CD4-positive, alpha-beta T cell treated with Interleukin-17A for 1 hour (primary cell): ENCODE measurements at regions not wholly inside any gene's neighbourhood (a gene's known extent, or its start where the extent isn't known, plus 50 kb on each side); places are given as distances from the start of the nearest gene placed in this dataset.

ENCODE experiments used
- DNase-seq: peaks from one replicate; pipeline ENCODE4 v3.0.0-alpha.2; 2020

DNA sequence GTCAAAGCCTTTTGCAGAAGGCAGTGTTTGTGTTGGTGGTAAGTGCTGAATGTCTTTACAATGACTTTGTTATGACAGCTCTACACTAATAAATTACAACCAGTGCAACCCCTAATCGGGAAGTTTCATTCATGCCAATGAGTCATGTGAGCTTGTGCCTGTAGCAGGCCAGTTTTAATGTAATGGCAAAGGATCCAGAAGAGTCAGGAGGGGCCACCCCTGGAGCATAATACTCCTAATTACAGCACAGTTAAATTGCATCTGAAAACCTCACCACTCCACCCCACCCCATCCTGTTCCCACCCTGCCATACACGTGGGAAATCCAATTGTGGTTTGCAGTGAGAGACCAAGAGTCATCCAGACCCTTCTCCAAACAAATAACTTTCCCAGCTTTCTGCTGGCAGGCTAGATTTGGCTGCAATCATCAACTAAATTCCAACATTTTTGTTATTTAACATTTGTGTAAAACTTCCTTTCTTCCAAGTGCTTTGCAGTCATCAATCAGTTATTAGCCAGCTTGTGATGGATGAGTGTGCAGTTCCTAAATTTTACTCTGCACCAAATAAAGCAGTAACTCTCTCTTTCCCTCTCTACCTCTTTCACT, 277.3 kb upstream of the FAT3 start:
- no peak for DNase-seq

DNA sequence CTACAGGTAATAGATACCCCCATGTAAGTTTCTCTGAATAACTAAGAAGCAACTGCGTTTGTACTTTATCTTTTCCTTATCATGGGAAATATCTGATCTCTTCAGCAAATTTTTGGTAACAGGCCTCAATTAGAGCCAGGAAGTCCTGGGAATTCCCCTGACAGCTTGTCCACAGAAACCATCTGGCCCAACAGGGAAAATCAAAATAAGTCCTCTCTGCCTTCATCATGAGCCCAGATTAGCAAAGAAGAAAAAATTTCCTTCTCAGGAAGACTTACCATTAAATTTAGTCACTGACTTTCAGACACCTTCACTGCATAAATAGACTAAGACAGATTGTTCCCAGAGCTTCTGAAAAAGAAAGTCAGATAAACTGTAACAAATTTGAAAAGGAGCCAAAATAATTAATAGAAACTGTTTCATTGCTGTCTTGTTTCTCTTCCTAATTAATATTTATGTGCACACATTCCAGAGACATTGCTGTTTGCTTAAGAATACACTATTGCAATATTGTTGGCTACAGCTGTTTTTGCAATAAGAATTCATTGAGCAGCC, 278.1 kb upstream of the FAT3 start:
- no peak for DNase-seq

DNA sequence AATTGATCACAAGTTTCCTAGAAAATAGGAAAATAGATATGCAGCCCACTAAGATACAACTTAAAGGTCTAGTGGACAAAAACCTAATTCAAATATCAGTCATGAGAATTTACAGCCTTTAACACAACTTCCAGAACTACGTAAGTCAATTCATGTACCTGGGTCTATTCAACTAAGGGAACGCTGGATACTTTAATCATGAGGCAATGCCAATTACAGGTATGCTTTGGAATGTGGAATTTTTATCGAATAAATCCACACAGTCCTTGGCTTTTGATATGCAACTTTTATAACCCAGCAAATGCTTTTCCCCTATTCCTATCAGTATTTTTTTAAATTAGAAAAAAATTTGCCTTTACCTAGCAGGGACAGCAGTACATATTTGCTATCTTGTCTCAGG, 289.5 kb upstream of the FAT3 start:
- DNase-seq, result no peak

DNA sequence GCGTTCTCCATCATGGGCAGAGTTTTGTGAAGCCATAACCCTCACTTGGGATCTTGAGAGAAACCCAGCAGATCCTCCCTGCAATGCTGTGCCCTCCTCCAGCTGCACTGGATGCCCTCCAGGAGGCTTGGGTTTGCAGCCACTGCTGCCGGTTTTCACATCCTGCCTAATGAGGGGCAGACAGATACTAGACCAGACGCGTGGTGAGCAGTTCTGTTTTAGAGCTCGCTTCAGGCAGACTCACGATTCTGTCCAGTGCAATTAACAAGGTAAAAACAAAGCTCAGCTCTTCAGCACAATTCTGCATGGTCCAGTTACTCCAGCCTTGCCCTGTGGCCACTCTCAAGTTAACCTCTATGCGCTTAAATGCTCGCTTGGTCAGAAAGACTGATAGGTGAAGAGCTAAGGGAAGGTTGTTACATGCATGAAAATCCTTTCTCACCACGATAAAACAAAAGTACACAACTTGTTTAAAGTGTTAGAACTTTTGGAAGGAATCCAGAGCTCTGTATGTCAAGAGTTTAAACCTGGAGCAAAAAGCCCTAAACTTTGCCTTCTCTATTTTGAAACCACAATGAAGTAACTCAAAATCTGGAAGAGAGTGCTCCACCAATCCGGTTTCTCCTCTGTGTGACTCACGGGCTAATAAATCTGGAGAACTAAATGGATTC, 292.3 kb upstream of the FAT3 start:
- no peak for DNase-seq

DNA sequence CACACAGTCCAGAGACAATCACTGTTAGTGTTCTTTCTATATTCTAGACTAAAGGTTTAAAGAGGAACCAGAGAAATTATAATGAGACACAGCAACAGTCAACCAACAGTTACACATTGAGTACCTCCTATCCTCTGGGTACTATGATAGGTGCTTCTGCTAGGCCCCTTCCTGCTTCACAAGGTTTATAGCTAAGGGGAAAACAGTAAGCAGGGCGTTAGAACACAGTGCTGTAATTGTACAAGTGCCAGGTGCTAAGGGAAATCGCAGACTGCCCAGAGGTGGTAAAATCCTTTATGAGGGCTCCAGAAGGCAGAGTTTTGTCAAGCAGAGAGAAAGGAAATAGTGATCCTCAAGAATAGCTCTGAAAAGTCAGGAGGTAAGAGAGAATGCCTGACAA, 297.2 kb upstream of the FAT3 start:
- no peak for DNase-seq

DNA sequence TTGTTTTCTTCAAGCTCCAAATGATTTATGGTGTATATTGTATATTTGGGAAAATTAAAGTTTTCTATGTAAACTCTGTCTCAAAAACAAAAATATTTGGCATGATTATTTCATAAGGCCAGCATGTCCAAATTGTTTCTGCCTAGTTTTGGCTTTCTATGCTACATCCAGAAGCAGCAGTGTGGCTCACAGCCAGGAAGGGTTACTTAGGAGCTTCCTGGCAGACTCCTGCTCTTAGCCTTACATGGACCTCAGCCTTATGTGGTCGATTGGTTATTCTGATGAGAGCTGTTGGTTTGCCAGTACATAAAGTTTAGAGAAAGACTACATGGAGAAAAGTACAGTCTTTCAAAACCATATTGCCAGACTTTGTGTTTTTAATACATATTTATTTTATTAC, 297.7 kb upstream of the FAT3 start:
- no peak for DNase-seq

DNA sequence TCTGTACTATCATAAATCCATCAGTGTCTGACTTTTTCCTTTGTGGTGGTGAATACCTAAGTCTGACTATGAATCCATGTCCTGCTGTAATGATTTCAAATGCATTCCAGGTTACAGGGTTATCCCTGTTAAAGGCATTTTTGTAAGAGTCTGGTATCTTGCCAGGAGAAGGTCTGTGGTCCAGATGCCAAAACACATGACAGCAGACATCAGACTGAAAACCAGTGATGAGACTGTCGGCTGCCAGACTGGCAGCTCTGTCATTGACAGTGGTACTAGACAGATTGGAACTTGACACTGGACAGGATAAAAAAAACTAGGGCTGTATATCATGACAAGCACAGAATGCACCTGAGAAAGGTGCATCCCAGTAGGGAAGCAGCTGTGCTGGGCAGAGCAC, 301.8 kb upstream of the FAT3 start:
- no peak for DNase-seq

DNA sequence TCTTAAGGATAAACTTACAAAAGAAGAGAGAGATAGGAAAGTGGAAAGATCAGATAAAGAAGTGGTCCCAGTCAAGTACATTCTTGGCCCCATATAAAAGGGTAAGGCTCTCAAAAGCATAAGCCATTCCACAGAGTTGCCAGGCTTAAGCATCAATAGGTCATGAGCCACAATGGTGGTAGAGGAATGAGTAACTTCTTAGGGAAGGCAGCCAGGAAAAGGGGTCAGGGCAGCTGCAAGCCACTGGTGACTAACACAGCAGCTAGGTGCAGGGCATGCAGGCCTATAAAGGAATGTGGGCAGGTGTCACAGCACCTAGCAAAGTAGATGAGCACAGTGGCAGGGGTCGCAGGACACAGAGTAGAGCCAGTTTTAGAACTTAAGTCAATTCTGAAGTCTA, 302.6 kb upstream of the FAT3 start:
- no peak for DNase-seq

DNA sequence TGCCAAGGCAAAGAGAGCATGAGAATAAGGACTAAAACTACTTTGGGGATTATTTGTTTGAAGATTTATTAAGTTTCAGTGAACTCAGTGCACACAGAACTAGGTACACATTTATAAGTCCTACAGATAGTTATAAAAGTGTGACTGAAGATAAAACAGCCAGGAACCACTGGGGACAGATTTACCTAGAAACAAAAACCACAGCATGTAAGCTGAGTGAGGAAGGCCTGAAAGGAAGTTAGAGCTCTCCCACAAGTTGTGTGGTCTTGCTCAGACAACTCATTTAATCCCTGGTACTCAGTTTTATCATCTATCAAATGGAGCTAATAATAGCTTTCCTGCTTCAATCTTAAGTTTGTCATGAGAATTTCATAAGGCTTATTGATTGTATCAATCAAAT, 311.2 kb upstream of the FAT3 start:
- no peak for DNase-seq

DNA sequence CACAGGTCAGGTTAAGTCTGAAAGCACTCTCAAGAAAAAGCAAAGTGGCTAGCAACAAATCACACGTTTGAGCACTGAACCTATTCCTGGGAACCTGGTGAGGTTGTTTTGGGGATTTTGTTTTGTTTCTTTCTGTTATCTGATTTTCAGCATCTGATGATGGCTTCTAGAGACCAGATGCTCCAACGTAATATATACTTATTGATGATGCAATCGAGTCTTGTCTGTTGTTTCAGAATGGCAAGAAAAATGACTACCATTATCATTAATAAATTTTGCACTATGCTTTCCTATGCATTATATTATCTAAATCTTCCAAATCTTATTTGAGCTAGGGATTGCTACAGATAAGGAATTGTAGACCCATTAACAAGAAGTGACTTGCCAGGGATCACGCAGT, 312.3 kb upstream of the FAT3 start:
- DNase-seq, result no peak

DNA sequence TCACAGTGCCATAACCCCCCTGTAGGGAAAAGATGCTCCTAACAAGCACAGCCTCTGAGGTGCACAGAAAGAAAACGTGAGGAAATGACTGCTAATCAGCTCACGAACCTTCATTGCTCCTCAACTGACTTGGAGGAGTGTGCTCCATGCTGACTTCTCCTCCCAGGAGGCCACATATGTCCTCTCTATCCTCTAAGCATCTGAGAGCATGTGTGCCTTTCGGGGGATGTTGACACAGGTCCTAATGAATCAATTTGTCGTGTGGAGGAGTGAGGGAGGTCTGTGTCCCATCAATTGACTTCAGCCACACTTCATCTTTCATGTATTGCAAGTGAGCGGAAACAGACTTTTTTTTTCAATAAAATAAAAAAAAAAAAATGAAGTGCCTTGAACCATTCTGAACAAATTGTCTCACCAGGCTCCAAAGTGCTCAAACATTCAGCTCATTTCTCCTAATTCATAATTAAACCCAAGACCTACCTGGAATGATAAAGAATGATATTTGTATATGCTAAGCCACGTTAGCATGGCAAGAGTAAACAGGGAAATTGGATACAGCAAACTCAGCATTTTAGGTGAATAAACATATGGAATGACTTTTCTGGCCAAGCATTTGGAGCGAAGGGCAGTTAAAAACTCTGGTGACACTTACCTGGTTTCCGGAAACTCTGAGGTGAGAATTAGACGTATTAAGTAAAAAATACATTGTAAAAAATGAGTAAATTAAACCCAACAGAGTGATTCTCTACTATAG, 317.6 kb upstream of the FAT3 start:
- no peak for DNase-seq

DNA sequence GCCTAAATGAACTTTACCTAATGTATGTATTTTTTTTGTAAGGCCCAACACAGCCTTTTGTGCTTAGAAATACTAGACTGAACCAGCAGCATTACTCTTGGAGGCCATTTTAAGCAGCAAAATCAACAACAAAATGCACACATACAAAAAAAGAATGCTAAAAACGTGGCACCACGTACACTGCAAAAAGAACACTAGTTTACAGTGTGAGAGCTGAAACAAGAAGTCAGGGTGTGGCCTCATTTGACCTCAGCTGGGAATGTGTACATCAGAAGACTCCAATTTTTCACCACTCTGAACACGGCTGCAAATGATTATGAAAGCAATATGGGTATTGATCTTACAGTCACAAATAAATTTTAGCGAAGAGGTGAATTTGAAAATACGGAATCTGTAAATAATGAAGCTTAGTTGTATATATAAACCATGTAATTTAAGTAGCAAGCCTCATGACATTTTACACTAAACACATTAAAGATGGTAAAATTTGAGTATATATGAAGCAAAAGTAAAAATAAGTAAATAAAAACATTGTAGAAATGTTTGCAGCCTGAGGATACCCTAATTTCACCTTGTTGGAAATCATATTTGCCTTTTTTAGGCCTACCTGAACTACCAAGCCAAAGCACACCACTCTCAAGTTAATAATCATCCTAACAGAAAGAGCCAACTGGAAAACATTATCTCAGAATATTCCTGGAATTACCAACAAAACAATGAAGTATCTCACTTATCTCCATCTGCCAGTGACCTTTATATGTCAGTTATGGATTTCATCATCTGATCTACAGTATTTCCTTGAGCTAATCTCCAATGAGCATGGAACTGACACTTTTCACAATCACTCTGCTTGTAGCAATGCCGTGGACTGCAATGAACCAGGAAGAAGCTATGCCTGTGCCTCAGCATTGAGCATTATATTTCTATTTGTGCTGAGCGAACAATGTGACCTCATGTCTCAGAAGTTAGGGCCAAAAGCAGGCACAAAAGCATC, 319.5 kb upstream of the FAT3 start:
- no peak for DNase-seq

DNA sequence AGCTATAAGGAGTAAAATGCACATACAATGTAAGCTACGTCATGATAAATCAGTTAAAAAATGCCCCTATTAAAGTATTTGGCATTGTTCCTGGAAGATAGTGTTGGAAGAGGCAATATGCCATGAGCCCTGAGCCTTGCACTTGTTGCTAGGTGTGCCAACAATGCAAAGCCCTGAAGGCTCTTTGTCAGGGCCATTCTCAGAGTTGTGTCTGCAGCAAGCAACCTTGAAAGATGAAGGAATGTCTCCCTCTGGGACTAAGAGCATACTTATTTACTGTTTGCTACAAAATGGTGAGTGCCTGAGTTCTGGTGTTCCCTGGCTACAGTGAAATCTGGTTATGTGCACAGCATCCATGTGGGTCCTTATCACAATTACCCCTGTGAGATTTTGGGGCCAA, 322.3 kb upstream of the FAT3 start:
- no peak for DNase-seq

DNA sequence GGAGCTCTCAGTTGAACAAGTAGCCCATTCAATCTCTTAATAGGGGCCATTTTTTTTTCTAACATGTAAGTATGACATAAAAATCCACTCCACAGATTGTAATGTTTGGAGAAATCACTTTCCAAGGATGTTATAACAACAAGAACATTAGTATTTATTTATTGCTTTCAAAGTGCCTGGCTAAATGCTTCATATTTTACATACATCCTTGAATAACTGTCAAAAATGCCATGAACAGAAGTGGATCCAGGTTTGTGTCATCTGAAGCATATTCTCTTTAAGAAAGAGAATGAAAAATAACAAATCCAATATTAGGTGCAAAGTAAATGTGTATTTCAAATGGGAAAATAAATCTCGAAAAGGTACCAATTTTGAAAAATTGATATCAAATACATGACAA, 344.0 kb upstream of the FAT3 start:
- no peak for DNase-seq

DNA sequence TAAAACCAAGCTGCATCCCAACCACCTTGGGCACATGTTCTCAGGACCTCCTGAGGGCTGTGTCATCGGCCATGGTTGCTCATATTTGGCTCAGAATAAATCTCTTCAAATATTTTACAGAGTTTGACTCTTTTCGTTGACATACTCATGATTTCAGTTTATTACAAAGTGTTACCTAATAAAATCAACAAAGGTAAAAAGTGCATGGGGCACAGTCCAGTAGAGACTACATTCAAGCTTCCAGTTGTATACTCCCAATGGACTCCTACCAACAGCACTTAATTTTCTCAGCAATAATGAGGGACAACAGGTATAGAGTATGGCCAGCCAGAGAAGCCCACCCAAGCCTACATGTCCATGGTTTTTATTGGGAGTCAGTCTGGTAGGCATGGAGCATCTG, 347.9 kb upstream of the FAT3 start:
- DNase-seq, result no peak

DNA sequence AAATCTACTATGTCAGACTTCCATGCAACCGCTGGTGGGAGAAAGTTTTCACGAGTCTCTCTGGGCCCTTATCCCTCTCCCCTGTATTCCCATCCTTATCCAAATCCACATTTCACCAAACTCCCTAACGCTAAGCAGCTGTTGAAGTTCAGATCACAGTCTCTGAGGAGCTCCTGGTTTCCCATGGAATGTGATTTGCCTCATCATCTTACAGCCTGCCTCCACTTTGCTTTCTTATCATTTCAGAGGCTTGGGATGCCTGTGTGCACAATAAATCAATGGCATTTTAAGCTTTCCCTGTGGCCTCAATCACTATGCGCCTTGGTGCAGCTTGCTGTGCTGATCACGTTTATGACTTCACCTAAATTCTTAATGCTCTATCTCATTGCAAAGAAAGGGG, 352.4 kb upstream of the FAT3 start:
- DNase-seq, result no peak

DNA sequence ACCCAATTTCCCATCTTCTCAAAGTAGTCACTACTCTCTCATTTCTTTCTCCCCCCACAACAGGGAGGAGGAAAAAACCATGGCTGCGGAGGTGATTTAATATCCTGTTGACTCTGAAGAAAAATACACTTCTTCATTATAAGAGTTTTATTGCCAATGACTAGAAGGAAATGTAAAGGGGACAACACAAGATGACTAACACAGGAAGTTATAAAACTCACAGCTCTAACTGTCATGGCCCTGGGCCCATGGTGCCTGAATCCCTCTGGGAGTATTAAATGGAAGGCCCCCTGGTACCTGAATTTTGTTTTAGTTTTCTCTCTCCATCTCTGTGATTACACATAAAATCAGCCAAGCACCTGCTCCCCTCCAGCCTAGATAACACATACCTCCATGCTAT, 352.8 kb upstream of the FAT3 start:
- no peak for DNase-seq

DNA sequence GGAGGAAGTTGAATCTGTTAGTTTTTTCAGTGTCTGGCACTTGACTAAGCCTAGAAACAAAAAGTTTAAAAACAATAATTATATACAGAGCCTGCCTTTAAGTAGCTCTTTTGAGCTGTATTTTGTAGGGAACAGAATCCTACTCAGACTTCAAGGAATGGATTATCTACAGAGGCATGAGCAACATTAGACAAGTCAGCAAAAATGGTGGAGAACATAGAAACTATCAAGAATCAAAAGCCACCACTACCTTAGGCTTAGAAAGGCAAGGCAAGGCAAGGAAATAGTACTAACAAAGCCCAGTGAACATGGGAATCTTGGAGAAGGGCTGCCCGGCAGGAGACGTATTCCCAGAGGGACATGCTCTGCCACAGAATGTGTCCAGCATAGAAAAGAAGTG, 353.6 kb upstream of the FAT3 start:
- DNase-seq, result no peak

DNA sequence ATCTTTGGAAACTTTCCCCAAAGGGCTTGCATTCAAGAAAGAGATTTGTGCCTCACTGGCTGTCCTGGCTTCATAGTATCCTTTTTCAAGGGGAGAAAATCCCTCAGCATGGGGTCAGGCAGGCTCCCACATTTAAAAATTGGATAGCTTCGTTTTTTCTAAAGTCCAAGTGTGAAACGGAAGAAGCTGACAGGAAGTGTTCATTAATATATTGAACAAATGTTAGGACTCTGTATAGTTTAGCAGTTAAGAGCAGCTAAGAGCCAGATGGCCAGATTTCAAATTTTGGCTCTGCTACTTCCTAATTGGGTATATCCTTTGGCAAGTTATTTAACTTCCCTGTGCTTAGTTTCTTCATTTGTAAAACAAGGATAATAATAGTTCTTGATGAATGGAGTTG, 354.9 kb upstream of the FAT3 start:
- DNase-seq, result no peak

DNA sequence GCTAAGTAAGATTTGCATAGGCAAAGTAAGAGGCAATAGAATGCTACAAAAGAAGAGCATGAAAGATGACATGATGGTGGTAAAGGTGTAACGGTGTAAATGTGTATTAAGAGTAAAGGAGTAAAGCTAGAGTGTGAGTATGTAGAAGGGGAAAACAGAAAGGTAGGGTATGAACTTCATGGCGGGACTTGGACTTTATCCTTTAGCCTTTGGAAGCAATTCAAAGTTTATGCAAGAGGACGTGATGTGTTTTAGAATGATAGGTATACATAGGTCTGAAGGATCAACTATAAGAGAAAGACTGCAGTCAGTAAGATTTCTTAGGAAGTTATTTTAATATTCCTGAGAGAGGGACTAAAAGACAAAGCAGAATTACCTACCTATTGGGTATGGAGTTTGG, 358.0 kb upstream of the FAT3 start:
- no peak for DNase-seq

DNA sequence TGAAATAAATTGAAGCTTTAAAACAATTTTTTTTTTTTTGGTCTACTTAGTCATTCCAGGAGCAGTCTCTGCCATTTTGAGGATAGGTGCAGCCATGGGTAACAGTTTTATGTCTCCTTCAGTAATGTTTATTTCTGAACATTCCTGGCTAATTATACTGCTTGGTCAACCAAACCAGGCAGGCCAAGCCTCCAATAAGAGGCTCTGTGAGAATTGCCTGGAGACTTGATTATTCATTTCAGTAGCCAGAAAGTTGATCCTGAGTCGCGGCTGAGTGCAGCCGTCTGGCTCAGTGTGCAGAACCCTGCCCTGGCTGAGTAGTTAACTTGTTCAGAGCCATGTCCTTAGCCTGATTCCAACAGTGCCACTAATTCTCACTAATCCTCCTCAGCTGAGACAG, 364.0 kb upstream of the FAT3 start:
- DNase-seq, result no peak

DNA sequence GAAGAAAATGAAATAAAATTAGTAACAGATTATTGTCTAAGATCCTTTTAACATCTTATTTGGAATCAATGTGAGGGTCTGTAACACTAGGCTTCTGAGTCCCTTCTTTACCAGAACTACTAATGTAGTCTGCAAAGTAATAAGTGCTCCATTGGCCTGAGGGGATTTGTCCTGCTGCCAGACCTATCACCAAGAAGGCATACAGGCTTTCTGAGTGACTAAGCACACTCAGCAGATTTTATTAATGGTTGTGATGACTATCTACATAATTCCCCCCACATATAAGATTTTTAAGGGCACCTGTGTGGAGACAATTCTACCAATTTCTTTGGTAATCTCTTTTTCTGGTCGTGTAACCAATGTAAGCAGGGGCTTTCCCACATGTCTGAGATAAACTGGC, 365.0 kb upstream of the FAT3 start:
- no peak for DNase-seq

DNA sequence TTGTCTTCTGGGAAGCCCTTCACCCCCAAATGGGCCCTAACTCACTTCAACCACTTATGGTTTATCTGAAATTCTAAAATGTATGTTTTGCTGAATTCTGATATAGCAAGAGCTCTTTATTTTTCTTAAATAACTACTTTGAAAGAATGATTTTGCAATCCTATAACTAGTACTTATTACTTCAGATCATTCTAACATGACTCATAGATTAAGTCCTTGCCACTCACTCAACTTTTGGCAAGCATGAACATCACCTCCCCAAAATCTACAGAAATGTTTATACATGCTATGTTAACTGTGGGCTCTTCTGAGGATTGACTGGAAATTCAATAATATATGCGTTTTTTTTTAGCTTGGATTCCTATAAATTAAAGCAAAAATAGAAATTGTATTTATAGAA, 367.4 kb upstream of the FAT3 start:
- no peak for DNase-seq
